ENCODE measurements at regions not wholly inside any gene's neighbourhood (a gene's known extent, or its start where the extent isn't known, plus 50 kb on each side); places are given as distances from the start of the nearest gene placed in this dataset.

DNA sequence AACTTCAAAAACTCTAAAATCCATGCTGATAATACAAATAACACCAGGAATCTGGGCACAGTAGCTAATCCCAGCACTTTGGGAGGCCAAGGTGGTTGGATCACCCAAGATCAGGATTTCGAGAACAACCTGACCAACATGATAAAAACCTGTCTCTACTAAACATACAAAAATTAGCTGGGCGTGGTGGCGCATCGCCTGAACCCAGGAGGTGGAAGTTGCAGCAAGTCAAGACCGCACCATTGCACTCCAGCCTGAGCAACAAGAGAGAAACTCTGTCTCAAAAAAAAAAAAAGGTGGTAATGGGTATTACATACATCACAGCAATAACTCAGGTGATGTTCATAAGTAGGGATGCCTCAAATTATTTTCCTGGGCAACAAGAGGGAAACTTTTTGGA, 315.0 kb upstream of the MEOX2 start:
- CTCF ChIA-PET = no interaction called here
- POLR2A ChIA-PET = no interaction called here
- DNase-seq (ENCODE audit: extremely low spot score) = no peak
- TF ChIP-seq L3MBTL2 (conservative IDR thresholded peaks at IDR 0.05) (no peak), ARNT (IDR thresholded peaks at IDR 0.05) (no peak), ZNF384 (IDR thresholded peaks at IDR 0.05) (no peak), CTBP1 (IDR thresholded peaks at IDR 0.05; ENCODE audit: borderline replicate concordance) (no peak), LEF1 (IDR thresholded peaks at IDR 0.05; ENCODE audit: borderline replicate concordance) (no peak), FOXM1 (IDR thresholded peaks at IDR 0.05; ENCODE audit: borderline replicate concordance) (no peak), SP1 (IDR thresholded peaks at IDR 0.05) (no peak), HDGF (IDR thresholded peaks at IDR 0.05; ENCODE audit: borderline replicate concordance) (no peak), TARDBP (IDR thresholded peaks at IDR 0.05) (no peak), FOXA1 (IDR thresholded peaks at IDR 0.05) (no peak), ELF4 (IDR thresholded peaks at IDR 0.05) (no peak), FOXK2 (IDR thresholded peaks at IDR 0.05) (no peak), PKNOX1 (IDR thresholded peaks at IDR 0.05) (no peak)

DNA sequence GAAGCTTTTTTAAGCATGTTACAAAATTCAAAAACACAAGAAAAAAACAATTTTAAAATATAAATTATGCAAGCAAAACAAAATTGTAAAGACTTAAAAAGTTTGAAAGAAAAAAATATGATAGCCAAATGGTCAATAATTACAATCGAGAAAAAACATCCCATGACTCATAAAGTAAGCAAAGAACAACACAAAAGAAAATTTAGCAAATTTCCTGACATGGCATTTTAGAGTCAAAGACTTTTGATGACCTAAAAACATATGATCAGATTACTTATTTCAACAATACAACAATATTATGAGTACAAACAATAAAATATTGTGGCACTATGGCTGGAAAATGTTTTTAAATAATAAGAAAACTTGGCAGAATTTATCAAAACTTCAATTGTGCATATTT, 312.1 kb upstream of the MEOX2 start:
- POLR2A ChIA-PET = no interaction called here
- TF ChIP-seq NFRKB (IDR thresholded peaks at IDR 0.05) = no peak
- no peak for TF ChIP-seq ARNT (IDR thresholded peaks at IDR 0.05)
- no peak for TF ChIP-seq SUZ12 (IDR thresholded peaks at IDR 0.05)
- TF ChIP-seq LEF1 (IDR thresholded peaks at IDR 0.05; ENCODE audit: borderline replicate concordance) = no peak
- no peak for TF ChIP-seq CTBP1 (IDR thresholded peaks at IDR 0.05; ENCODE audit: borderline replicate concordance)
- no peak for TF ChIP-seq ELF4 (IDR thresholded peaks at IDR 0.05)
- TF ChIP-seq HDGF (IDR thresholded peaks at IDR 0.05; ENCODE audit: borderline replicate concordance) = no peak
- TF ChIP-seq SP1 (IDR thresholded peaks at IDR 0.05) = no peak
- TF ChIP-seq ZNF384 (IDR thresholded peaks at IDR 0.05) = no peak
- TF ChIP-seq FOXM1 (IDR thresholded peaks at IDR 0.05; ENCODE audit: borderline replicate concordance) = no peak
- TF ChIP-seq TARDBP (IDR thresholded peaks at IDR 0.05) = no peak
- TF ChIP-seq FOXK2 (IDR thresholded peaks at IDR 0.05) = no peak
- TF ChIP-seq PKNOX1 (IDR thresholded peaks at IDR 0.05) = no peak
- TF ChIP-seq FOXA1 (IDR thresholded peaks at IDR 0.05) = no peak
- no peak for TF ChIP-seq BHLHE40 (IDR thresholded peaks at IDR 0.05; ENCODE audit: borderline replicate concordance)
- no peak for TF ChIP-seq L3MBTL2 (conservative IDR thresholded peaks at IDR 0.05)
- DNase-seq (ENCODE audit: extremely low spot score) = no peak
- CTCF ChIA-PET = no interaction called here

DNA sequence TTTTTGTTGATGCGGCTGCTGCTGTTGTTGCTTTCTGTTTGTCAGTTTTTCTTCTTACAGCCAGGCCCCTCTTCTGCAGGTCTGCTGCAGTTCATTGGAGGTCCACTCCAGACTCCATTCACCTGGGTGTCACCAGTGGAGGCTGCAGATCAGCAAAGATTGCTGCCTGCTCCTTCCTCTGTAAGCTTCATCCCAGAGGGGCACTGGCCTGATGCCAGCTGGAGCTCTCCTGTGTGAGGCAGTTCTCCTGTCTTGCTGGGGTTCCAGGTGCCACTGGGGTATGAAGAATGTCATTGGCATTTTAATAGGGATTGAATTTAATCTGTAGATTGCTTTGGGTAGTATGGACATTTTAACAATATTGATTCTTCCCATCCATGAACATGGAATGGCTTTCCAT, 308.5 kb upstream of the MEOX2 start:
- ChIA-PET POLR2A (no interaction called here), CTCF (no interaction called here)
- TF ChIP-seq TARDBP (IDR thresholded peaks at IDR 0.05) (no peak), LEF1 (IDR thresholded peaks at IDR 0.05; ENCODE audit: borderline replicate concordance) (no peak), FOXA1 (IDR thresholded peaks at IDR 0.05) (no peak), NFRKB (IDR thresholded peaks at IDR 0.05) (no peak), L3MBTL2 (conservative IDR thresholded peaks at IDR 0.05) (no peak), CTBP1 (IDR thresholded peaks at IDR 0.05; ENCODE audit: borderline replicate concordance) (no peak), SP1 (IDR thresholded peaks at IDR 0.05) (no peak), HDGF (IDR thresholded peaks at IDR 0.05; ENCODE audit: borderline replicate concordance) (no peak), ELF4 (IDR thresholded peaks at IDR 0.05) (no peak), ARNT (IDR thresholded peaks at IDR 0.05) (no peak), FOXM1 (IDR thresholded peaks at IDR 0.05; ENCODE audit: borderline replicate concordance) (no peak), ZNF384 (IDR thresholded peaks at IDR 0.05) (no peak), BHLHE40 (IDR thresholded peaks at IDR 0.05; ENCODE audit: borderline replicate concordance) (no peak), FOXK2 (IDR thresholded peaks at IDR 0.05) (no peak), PKNOX1 (IDR thresholded peaks at IDR 0.05) (no peak)
- DNase-seq (ENCODE audit: extremely low spot score) = no peak

DNA sequence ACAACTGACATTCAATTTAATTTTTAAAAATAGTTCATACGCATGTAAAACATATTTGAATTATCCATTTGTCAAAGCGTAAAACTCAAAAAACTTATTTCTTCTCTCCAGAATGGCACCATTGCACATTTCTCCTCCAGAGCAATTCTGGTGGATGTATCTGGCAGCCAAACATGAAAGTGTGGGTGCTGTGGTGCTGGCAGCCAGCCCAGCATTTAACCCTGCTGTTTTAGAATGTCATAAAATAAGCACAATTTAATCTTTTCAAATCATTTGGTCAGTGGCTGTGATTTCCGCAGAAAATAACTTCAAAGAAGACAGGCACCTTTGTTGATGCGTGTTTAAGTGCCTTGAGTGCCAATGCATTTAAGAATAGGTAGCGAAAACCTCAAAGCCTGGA, 302.7 kb upstream of the MEOX2 start:
- TF ChIP-seq TARDBP (IDR thresholded peaks at IDR 0.05) (no peak), FOXK2 (IDR thresholded peaks at IDR 0.05) (no peak), L3MBTL2 (conservative IDR thresholded peaks at IDR 0.05) (no peak), LEF1 (IDR thresholded peaks at IDR 0.05; ENCODE audit: borderline replicate concordance) (no peak), CTBP1 (IDR thresholded peaks at IDR 0.05; ENCODE audit: borderline replicate concordance) (no peak), PKNOX1 (IDR thresholded peaks at IDR 0.05) (no peak), HDGF (IDR thresholded peaks at IDR 0.05; ENCODE audit: borderline replicate concordance) (no peak), ELF4 (IDR thresholded peaks at IDR 0.05) (no peak), SP1 (IDR thresholded peaks at IDR 0.05) (no peak), BHLHE40 (IDR thresholded peaks at IDR 0.05; ENCODE audit: borderline replicate concordance) (no peak), SUZ12 (IDR thresholded peaks at IDR 0.05) (no peak), ZNF384 (IDR thresholded peaks at IDR 0.05) (no peak), FOXA1 (IDR thresholded peaks at IDR 0.05) (no peak), FOXM1 (IDR thresholded peaks at IDR 0.05; ENCODE audit: borderline replicate concordance) (no peak), NFRKB (IDR thresholded peaks at IDR 0.05) (no peak)
- ChIA-PET CTCF (no interaction called here), POLR2A (no interaction called here)
- no peak for DNase-seq (ENCODE audit: extremely low spot score)

DNA sequence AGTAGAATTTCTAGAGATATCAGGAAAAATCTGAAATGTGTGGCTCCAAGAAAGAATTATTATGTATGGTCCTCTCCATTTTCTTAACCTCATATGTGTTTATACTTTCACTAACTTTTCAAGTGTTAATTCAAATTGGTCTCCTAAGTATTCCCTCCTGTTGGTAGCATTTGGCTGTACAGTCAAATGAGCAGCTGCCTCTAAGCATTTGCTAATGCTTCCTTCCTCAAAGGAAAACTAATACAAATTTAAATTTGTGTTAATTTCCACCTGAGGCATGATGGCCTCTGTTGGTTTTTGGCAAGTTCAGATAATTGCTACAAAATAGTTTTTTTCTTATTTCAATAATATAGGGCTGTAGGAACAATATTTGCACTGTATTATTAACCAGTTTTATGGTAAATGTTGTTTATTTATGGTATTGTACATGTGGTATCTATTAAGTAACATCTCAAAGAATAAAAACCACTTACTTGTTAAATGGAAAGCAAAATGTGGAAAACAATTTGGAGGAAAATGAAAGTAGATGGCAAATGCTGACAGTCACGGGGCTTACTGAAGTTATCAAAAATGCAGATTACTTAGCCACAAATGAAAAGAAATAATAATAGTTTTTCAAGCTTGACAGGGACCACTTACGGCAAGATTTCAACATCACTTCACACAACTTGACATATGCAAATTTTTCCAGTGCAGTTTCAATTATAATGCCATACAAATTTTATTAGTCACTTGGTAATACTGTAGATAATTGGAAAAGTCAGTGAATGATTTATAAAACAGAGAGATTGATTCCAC, 299.3 kb upstream of the MEOX2 start:
- DNase-seq (ENCODE audit: extremely low spot score) = no peak
- CTCF ChIA-PET = no interaction called here
- POLR2A ChIA-PET = no interaction called here
- no peak for TF ChIP-seq ELF4 (IDR thresholded peaks at IDR 0.05)
- TF ChIP-seq LEF1 (IDR thresholded peaks at IDR 0.05; ENCODE audit: borderline replicate concordance) = no peak
- TF ChIP-seq CTBP1 (IDR thresholded peaks at IDR 0.05; ENCODE audit: borderline replicate concordance) = no peak
- TF ChIP-seq FOXM1 (IDR thresholded peaks at IDR 0.05; ENCODE audit: borderline replicate concordance) = no peak
- no peak for TF ChIP-seq ZNF384 (IDR thresholded peaks at IDR 0.05)
- no peak for TF ChIP-seq ARNT (IDR thresholded peaks at IDR 0.05)
- TF ChIP-seq L3MBTL2 (conservative IDR thresholded peaks at IDR 0.05) = no peak
- TF ChIP-seq FOXA1 (IDR thresholded peaks at IDR 0.05) = no peak
- TF ChIP-seq TARDBP (IDR thresholded peaks at IDR 0.05) = no peak
- TF ChIP-seq HDGF (IDR thresholded peaks at IDR 0.05; ENCODE audit: borderline replicate concordance) = no peak
- TF ChIP-seq BHLHE40 (IDR thresholded peaks at IDR 0.05; ENCODE audit: borderline replicate concordance) = no peak
- no peak for TF ChIP-seq FOXK2 (IDR thresholded peaks at IDR 0.05)
- TF ChIP-seq PKNOX1 (IDR thresholded peaks at IDR 0.05) = no peak
- no peak for TF ChIP-seq SUZ12 (IDR thresholded peaks at IDR 0.05)
- TF ChIP-seq NFRKB (IDR thresholded peaks at IDR 0.05) = no peak
- TF ChIP-seq SP1 (IDR thresholded peaks at IDR 0.05) = no peak
